ENCODE measurements at regions not wholly inside any gene's neighbourhood (a gene's known extent, or its start where the extent isn't known, plus 50 kb on each side); places are given as distances from the start of the nearest gene placed in this dataset.

DNA sequence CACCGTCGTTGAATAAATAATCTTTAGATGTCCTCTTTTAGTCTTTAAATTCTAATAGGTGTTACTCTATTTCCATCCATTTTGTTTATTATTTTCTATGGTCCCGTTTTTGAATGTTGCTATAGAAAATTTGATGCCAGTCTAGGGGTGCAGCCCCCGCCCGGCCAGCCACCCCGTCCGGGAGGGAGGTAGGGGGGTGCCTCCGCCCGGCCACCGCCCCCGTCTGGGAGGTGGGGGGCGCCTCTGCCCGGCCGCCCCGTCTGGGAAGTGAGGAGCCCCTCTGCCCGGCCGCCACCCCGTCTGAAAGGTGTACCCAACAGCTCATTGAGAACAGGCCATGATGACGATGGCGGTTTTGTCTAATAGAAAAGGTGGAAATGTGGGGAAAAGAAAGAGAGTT, 2372.2 kb upstream of the WWC1 start:
- TF ChIP-seq POLR2A (IDR thresholded peaks at IDR 0.05; ENCODE audit: low read length) (no peak), GATA1 (IDR thresholded peaks at IDR 0.05; ENCODE audit: low read depth, low read length) (no peak)
